DMS53 treated with DMSO at 0.1 percent for 48 hours (cell line): ENCODE measurements at regions not wholly inside any gene's neighbourhood (a gene's known extent, or its start where the extent isn't known, plus 50 kb on each side); places are given as distances from the start of the nearest gene placed in this dataset.
A peak's percentile ranks its signal among the peaks of the same experiment; 100 is the strongest.

ENCODE experiments used
- DNase-seq: peaks from one replicate; lab custom pipeline; 2025; ENCODE audit not compliant: unreplicated experiment; lab: John Stamatoyannopoulos, UW

GRCh38 chr11:8740129-8740528 is 57.5 kb downstream of the RPL27A start:
- no peak for DNase-seq

GRCh38 chr11:8744423-8744822 is 61.8 kb downstream of the RPL27A start:
- DNase-seq, result no peak

GRCh38 chr11:8745431-8746253 is 63.0 kb downstream of the RPL27A start:
- DNase-seq, result no peak

- DNase-seq, result no peak
Measured at GRCh38 chr11:8746331-8746974, 63.9 kb downstream of the RPL27A start.

GRCh38 chr11:8747173-8747572 is 64.6 kb downstream of the RPL27A start:
- no peak for DNase-seq

GRCh38 chr11:8748317-8748716 is 65.7 kb downstream of the RPL27A start:
- DNase-seq, result no peak

GRCh38 chr11:8749202-8749601 is 66.6 kb downstream of the RPL27A start:
- DNase-seq, result no peak

- DNase-seq, result no peak
Measured at GRCh38 chr11:8754241-8754640, 71.6 kb downstream of the RPL27A start.

GRCh38 chr11:8756201-8756600 is 73.6 kb downstream of the RPL27A start:
- DNase-seq, result no peak

GRCh38 chr11:8757047-8757446 is 74.5 kb downstream of the RPL27A start:
- DNase-seq, result no peak

- no peak for DNase-seq
Measured at GRCh38 chr11:8757533-8757932, 74.9 kb downstream of the RPL27A start.

- DNase-seq, result no peak
Measured at GRCh38 chr11:8758619-8759169, 76.1 kb downstream of the RPL27A start.

GRCh38 chr11:8759634-8760033 is 77.0 kb downstream of the RPL27A start:
- DNase-seq, result no peak

GRCh38 chr11:8760896-8761295 is 78.3 kb downstream of the RPL27A start:
- no peak for DNase-seq

GRCh38 chr11:8763070-8763685 is 80.6 kb downstream of the RPL27A start:
- no peak for DNase-seq

GRCh38 chr11:8765294-8765693 is 82.7 kb downstream of the RPL27A start:
- peak; percentile 2 for DNase-seq

GRCh38 chr11:8766043-8766987 is 83.7 kb downstream of the RPL27A start:
- no peak for DNase-seq

- no peak for DNase-seq
Measured at GRCh38 chr11:8766988-8767374, 84.4 kb downstream of the RPL27A start.

- no peak for DNase-seq
Measured at GRCh38 chr11:8767466-8768142, 85.0 kb downstream of the RPL27A start.

- no peak for DNase-seq
Measured at GRCh38 chr11:8768625-8769333, 86.2 kb downstream of the RPL27A start.
